Ishikawa (cell line): ENCODE measurements at regions not wholly inside any gene's neighbourhood (a gene's known extent, or its start where the extent isn't known, plus 50 kb on each side); places are given as distances from the start of the nearest gene placed in this dataset.

ENCODE experiments used
- CEBPB ChIP-seq: IDR thresholded peaks from 2 replicates; pipeline ENCODE4 v1.6.1; 2012
- CREB1 ChIP-seq: IDR thresholded peaks from 2 replicates; pipeline ENCODE4 v1.6.1; 2012; ENCODE audit warnings: low read depth
- EGR1 ChIP-seq: IDR thresholded peaks from 2 replicates; pipeline ENCODE4 v1.6.1; 2012
- EP300 ChIP-seq: IDR thresholded peaks from 2 replicates; pipeline ENCODE4 v1.6.1; 2012; ENCODE audit warnings: borderline replicate concordance
- FOXM1 ChIP-seq: IDR thresholded peaks from 2 replicates; pipeline ENCODE4 v1.6.1; 2012; ENCODE audit warnings: low read depth, borderline replicate concordance
- MAX ChIP-seq: IDR thresholded peaks from 2 replicates; pipeline ENCODE4 v1.6.1; 2012
- NFIC ChIP-seq: IDR thresholded peaks from 2 replicates; pipeline ENCODE4 v1.6.1; 2012
- RAD21 ChIP-seq: IDR thresholded peaks from 2 replicates; pipeline ENCODE4 v1.6.1; 2012; ENCODE audit warnings: low read depth
- REST ChIP-seq: IDR thresholded peaks from 2 replicates; pipeline ENCODE4 v1.6.1; 2012; ENCODE audit warnings: low read depth, mild to moderate bottlenecking
- TAF1 ChIP-seq: IDR thresholded peaks from 2 replicates; pipeline ENCODE4 v1.6.1; 2012; ENCODE audit warnings: low read depth, mild to moderate bottlenecking
- TCF12 ChIP-seq: IDR thresholded peaks from 2 replicates; pipeline ENCODE4 v1.6.1; 2012; ENCODE audit warnings: low read depth
- TEAD4 ChIP-seq: IDR thresholded peaks from 2 replicates; pipeline ENCODE4 v1.6.1; 2012
- USF1 ChIP-seq: IDR thresholded peaks from 2 replicates; pipeline ENCODE4 v1.6.1; 2012
- YY1 ChIP-seq: IDR thresholded peaks from 2 replicates; pipeline ENCODE4 v1.6.1; 2012; ENCODE audit warnings: low read depth
- ZBTB7A ChIP-seq: IDR thresholded peaks from 2 replicates; pipeline ENCODE4 v1.6.1; 2012; ENCODE audit warnings: low read depth

GRCh38 chr3:139238281-139239030 is 105.4 kb upstream of the MRPS22 start:
- TF ChIP-seq EP300 (no peak), YY1 (no peak), CEBPB (no peak), TEAD4 (no peak), TAF1 (no peak), REST (no peak), ZBTB7A (no peak), EGR1 (no peak), USF1 (no peak), NFIC (no peak), TCF12 (no peak), CREB1 (no peak), RAD21 (no peak), MAX (no peak), FOXM1 (no peak)

- TF ChIP-seq REST: no peak
- no peak for TF ChIP-seq FOXM1
- no peak for TF ChIP-seq EGR1
- TF ChIP-seq CEBPB: no peak
- no peak for TF ChIP-seq ZBTB7A
- no peak for TF ChIP-seq TEAD4
- TF ChIP-seq NFIC: no peak
- TF ChIP-seq YY1: no peak
These were observed 104.3 kb upstream of the MRPS22 start for GRCh38 chr3:139239550-139239949.

GRCh38 chr3:139241783-139242182 is 102.0 kb upstream of the MRPS22 start:
- TF ChIP-seq YY1 (no peak), TCF12 (no peak), EP300 (no peak), TAF1 (no peak)

- no peak for TF ChIP-seq CEBPB
- TF ChIP-seq TCF12: no peak
- no peak for TF ChIP-seq ZBTB7A
- no peak for TF ChIP-seq YY1
- TF ChIP-seq TEAD4: no peak
- no peak for TF ChIP-seq MAX
- TF ChIP-seq CREB1: no peak
- no peak for TF ChIP-seq EP300
- no peak for TF ChIP-seq USF1
- TF ChIP-seq NFIC: no peak
- no peak for TF ChIP-seq EGR1
- TF ChIP-seq RAD21: no peak
- TF ChIP-seq FOXM1: no peak
- TF ChIP-seq TAF1: no peak
- no peak for TF ChIP-seq REST
These were observed 100.1 kb upstream of the MRPS22 start for GRCh38 chr3:139243710-139244109.
